ENCODE measurements at regions not wholly inside any gene's neighbourhood (a gene's known extent, or its start where the extent isn't known, plus 50 kb on each side); places are given as distances from the start of the nearest gene placed in this dataset.

- DNase-seq = no peak
- Histone ChIP-seq H3K27ac (no peak overlapping the region), H3K36me3 (no peaks in the 10 kb centered on the region)
Measured at GRCh38 chr3:109920749-109921148, 583.4 kb upstream of the DPPA4 start.

GRCh38 chr3:109921509-109921908 lies 584.2 kb upstream of the DPPA4 start:
- H3K4me3 ChIP-seq (ENCODE audit: low read depth, low read length) = no peak overlapping the region
- no peaks in the 10 kb centered on the region for H3K9me3 ChIP-seq (ENCODE audit: severe bottlenecking)
- TF ChIP-seq CTCF (IDR thresholded peaks at IDR 0.05; ENCODE audit: low read depth, low read length) = no peak
- no peak for DNase-seq
- H3K36me3 ChIP-seq = no peaks in the 10 kb centered on the region
- H3K27ac ChIP-seq = no peak overlapping the region
- H3K27me3 ChIP-seq (ENCODE audit: insufficient read depth, low read depth, severe bottlenecking) = no peaks in the 10 kb centered on the region

More at GRCh38 chr3:109920749-109921148, 583.4 kb upstream of the DPPA4 start:
- H3K9me3 ChIP-seq (ENCODE audit: severe bottlenecking) = no peaks in the 10 kb centered on the region
- H3K4me3 ChIP-seq (ENCODE audit: low read depth, low read length) = no peak overlapping the region
- H3K27me3 ChIP-seq (ENCODE audit: insufficient read depth, low read depth, severe bottlenecking) = no peaks in the 10 kb centered on the region
- TF ChIP-seq CTCF (IDR thresholded peaks at IDR 0.05; ENCODE audit: low read depth, low read length) = no peak

GRCh38 chr3:109922856-109923255 lies 585.5 kb upstream of the DPPA4 start:
- no peak overlapping the region for H3K4me3 ChIP-seq (ENCODE audit: low read depth, low read length)
- DNase-seq = no peak
- TF ChIP-seq CTCF (IDR thresholded peaks at IDR 0.05; ENCODE audit: low read depth, low read length) = no peak
- no peaks in the 10 kb centered on the region for H3K27me3 ChIP-seq (ENCODE audit: insufficient read depth, low read depth, severe bottlenecking)
- no peaks in the 10 kb centered on the region for H3K36me3 ChIP-seq
- no peaks in the 10 kb centered on the region for H3K9me3 ChIP-seq (ENCODE audit: severe bottlenecking)
- no peak overlapping the region for H3K27ac ChIP-seq

- Histone ChIP-seq H3K36me3 (no peaks in the 10 kb centered on the region), H3K4me3 (ENCODE audit: low read depth, low read length) (no peak overlapping the region), H3K27ac (no peak overlapping the region), H3K27me3 (ENCODE audit: insufficient read depth, low read depth, severe bottlenecking) (no peaks in the 10 kb centered on the region), H3K9me3 (ENCODE audit: severe bottlenecking) (no peaks in the 10 kb centered on the region)
- TF ChIP-seq CTCF (IDR thresholded peaks at IDR 0.05; ENCODE audit: low read depth, low read length) = no peak
- no peak for DNase-seq
Measured at GRCh38 chr3:109923431-109923830, 586.1 kb upstream of the DPPA4 start.

- TF ChIP-seq CTCF (IDR thresholded peaks at IDR 0.05; ENCODE audit: low read depth, low read length) = no peak
- H3K36me3 ChIP-seq = no peaks in the 10 kb centered on the region
- DNase-seq = no peak
- H3K27ac ChIP-seq = no peak overlapping the region
- no peaks in the 10 kb centered on the region for H3K9me3 ChIP-seq (ENCODE audit: severe bottlenecking)
- H3K27me3 ChIP-seq (ENCODE audit: insufficient read depth, low read depth, severe bottlenecking) = no peaks in the 10 kb centered on the region
- H3K4me3 ChIP-seq (ENCODE audit: low read depth, low read length) = no peak overlapping the region
Measured at GRCh38 chr3:109924196-109924595, 586.9 kb upstream of the DPPA4 start.

GRCh38 chr3:109926376-109926775 lies 589.0 kb upstream of the DPPA4 start:
- no peaks in the 10 kb centered on the region for H3K36me3 ChIP-seq
- H3K9me3 ChIP-seq (ENCODE audit: severe bottlenecking) = no peaks in the 10 kb centered on the region
- no peaks in the 10 kb centered on the region for H3K27me3 ChIP-seq (ENCODE audit: insufficient read depth, low read depth, severe bottlenecking)
- no peak for DNase-seq
- H3K4me3 ChIP-seq (ENCODE audit: low read depth, low read length) = no peak overlapping the region
- no peak for TF ChIP-seq CTCF (IDR thresholded peaks at IDR 0.05; ENCODE audit: low read depth, low read length)
- H3K27ac ChIP-seq = no peak overlapping the region

All from WERI-Rb-1 (cell line).